ENCODE measurements at regions not wholly inside any gene's neighbourhood (a gene's known extent, or its start where the extent isn't known, plus 50 kb on each side); places are given as distances from the start of the nearest gene placed in this dataset.

GRCh38 chr13:89627996-89628395, 1719.5 kb upstream of the MIR17HG start:
- Histone ChIP-seq H3F3A (ENCODE audit: low read depth) (no peaks in the 10 kb centered on the region), H3K27me3 (no peaks in the 10 kb centered on the region), H3K79me2 (ENCODE audit: low read depth) (no peaks in the 10 kb centered on the region), H4K20me1 (ENCODE audit: low read depth) (no peaks in the 10 kb centered on the region), H3K4me2 (no peak overlapping the region), H3K4me3 (no peak overlapping the region), H3K9me3 (ENCODE audit: low read depth) (no peaks in the 10 kb centered on the region), H3K4me1 (no peaks in the 10 kb centered on the region), H3K9ac (no peak overlapping the region), H3K36me3 (no peaks in the 10 kb centered on the region), H3K27ac (no peak overlapping the region), H2AFZ (replicated peaks) (no peak overlapping the region)
- no peaks in the 10 kb centered on the region for H3K36me3 Mint-ChIP-seq
- TF ChIP-seq EZH2 (IDR thresholded peaks at IDR 0.05), result no peak
- no peak for TF ChIP-seq CTCF (IDR thresholded peaks at IDR 0.05)
- TF ChIP-seq EZH2phosphoT487 (IDR thresholded peaks at IDR 0.05), result no peak
- peaks cover 4% of the 10 kb centered on the region for H3K27me3 Mint-ChIP-seq (ENCODE audit: insufficient read depth, low read depth)
- no peak for DNase-seq (ENCODE audit: low spot score)
- H3K9me3 Mint-ChIP-seq, result no peaks in the 10 kb centered on the region
- H3K4me1 Mint-ChIP-seq, result no peaks in the 10 kb centered on the region
- H3K4me3 Mint-ChIP-seq, result no peak overlapping the region
- H3K27ac Mint-ChIP-seq, result no peak overlapping the region

GRCh38 chr13:89628567-89628966, 1718.9 kb upstream of the MIR17HG start:
- Histone ChIP-seq H3K79me2 (ENCODE audit: low read depth) (no peaks in the 10 kb centered on the region), H3K9ac (no peak overlapping the region), H3K27ac (no peak overlapping the region), H3K36me3 (no peaks in the 10 kb centered on the region), H3K27me3 (no peaks in the 10 kb centered on the region), H3K4me1 (no peaks in the 10 kb centered on the region), H4K20me1 (ENCODE audit: low read depth) (no peaks in the 10 kb centered on the region), H3F3A (ENCODE audit: low read depth) (no peaks in the 10 kb centered on the region), H3K4me3 (no peak overlapping the region), H2AFZ (replicated peaks) (no peak overlapping the region), H3K4me2 (no peak overlapping the region), H3K9me3 (ENCODE audit: low read depth) (no peaks in the 10 kb centered on the region)
- Mint-ChIP-seq H3K27me3 (ENCODE audit: insufficient read depth, low read depth) (peaks cover 4% of the 10 kb centered on the region), H3K4me3 (no peak overlapping the region), H3K36me3 (no peaks in the 10 kb centered on the region), H3K4me1 (no peaks in the 10 kb centered on the region), H3K9me3 (no peaks in the 10 kb centered on the region), H3K27ac (no peak overlapping the region)
- DNase-seq (ENCODE audit: low spot score), result no peak
- TF ChIP-seq CTCF (IDR thresholded peaks at IDR 0.05) (no peak), EZH2 (IDR thresholded peaks at IDR 0.05) (no peak), EZH2phosphoT487 (IDR thresholded peaks at IDR 0.05) (no peak)

- Mint-ChIP-seq H3K36me3 (peaks cover 3% of the 10 kb centered on the region), H3K4me1 (no peaks in the 10 kb centered on the region), H3K27ac (no peak overlapping the region), H3K27me3 (ENCODE audit: insufficient read depth, low read depth) (peaks cover 4% of the 10 kb centered on the region), H3K4me3 (no peak overlapping the region), H3K9me3 (peaks cover 23% of the 10 kb centered on the region)
- Histone ChIP-seq H3K27ac (no peak overlapping the region), H3K27me3 (no peaks in the 10 kb centered on the region), H2AFZ (replicated peaks) (no peak overlapping the region), H3K4me2 (no peak overlapping the region), H3K9ac (no peak overlapping the region), H4K20me1 (ENCODE audit: low read depth) (no peaks in the 10 kb centered on the region), H3F3A (ENCODE audit: low read depth) (no peaks in the 10 kb centered on the region), H3K9me3 (ENCODE audit: low read depth) (peaks cover 6% of the 10 kb centered on the region), H3K4me1 (no peaks in the 10 kb centered on the region), H3K4me3 (no peak overlapping the region), H3K79me2 (ENCODE audit: low read depth) (no peaks in the 10 kb centered on the region), H3K36me3 (no peaks in the 10 kb centered on the region)
- TF ChIP-seq EZH2phosphoT487 (IDR thresholded peaks at IDR 0.05) (no peak), CTCF (IDR thresholded peaks at IDR 0.05) (no peak), EZH2 (IDR thresholded peaks at IDR 0.05) (no peak)
- no peak for DNase-seq (ENCODE audit: low spot score)
Measured at GRCh38 chr13:89650226-89650625, 1697.3 kb upstream of the MIR17HG start.

GRCh38 chr13:89660752-89661151, 1686.7 kb upstream of the MIR17HG start:
- no peak overlapping the region for H3K4me3 ChIP-seq
- no peak overlapping the region for H3K9ac ChIP-seq
- no peaks in the 10 kb centered on the region for H3K36me3 ChIP-seq
- Mint-ChIP-seq H3K4me1 (no peaks in the 10 kb centered on the region), H3K36me3 (no peaks in the 10 kb centered on the region), H3K4me3 (no peak overlapping the region), H3K27me3 (ENCODE audit: insufficient read depth, low read depth) (no peaks in the 10 kb centered on the region), H3K27ac (no peak overlapping the region), H3K9me3 (no peaks in the 10 kb centered on the region)
- no peaks in the 10 kb centered on the region for H3K4me1 ChIP-seq
- no peaks in the 10 kb centered on the region for H3F3A ChIP-seq (ENCODE audit: low read depth)
- no peaks in the 10 kb centered on the region for H3K79me2 ChIP-seq (ENCODE audit: low read depth)
- H2AFZ ChIP-seq (replicated peaks), result no peak overlapping the region
- no peaks in the 10 kb centered on the region for H3K9me3 ChIP-seq (ENCODE audit: low read depth)
- no peak overlapping the region for H3K27ac ChIP-seq
- no peak overlapping the region for H3K4me2 ChIP-seq
- no peaks in the 10 kb centered on the region for H4K20me1 ChIP-seq (ENCODE audit: low read depth)
- TF ChIP-seq CTCF (IDR thresholded peaks at IDR 0.05), result no peak
- TF ChIP-seq EZH2 (IDR thresholded peaks at IDR 0.05), result no peak
- TF ChIP-seq EZH2phosphoT487 (IDR thresholded peaks at IDR 0.05), result no peak
- no peak for DNase-seq (ENCODE audit: low spot score)
- no peaks in the 10 kb centered on the region for H3K27me3 ChIP-seq

All from neural progenitor cell (in vitro differentiated cells).